ENCODE measurements at regions not wholly inside any gene's neighbourhood (a gene's known extent, or its start where the extent isn't known, plus 50 kb on each side); places are given as distances from the start of the nearest gene placed in this dataset.

DNA sequence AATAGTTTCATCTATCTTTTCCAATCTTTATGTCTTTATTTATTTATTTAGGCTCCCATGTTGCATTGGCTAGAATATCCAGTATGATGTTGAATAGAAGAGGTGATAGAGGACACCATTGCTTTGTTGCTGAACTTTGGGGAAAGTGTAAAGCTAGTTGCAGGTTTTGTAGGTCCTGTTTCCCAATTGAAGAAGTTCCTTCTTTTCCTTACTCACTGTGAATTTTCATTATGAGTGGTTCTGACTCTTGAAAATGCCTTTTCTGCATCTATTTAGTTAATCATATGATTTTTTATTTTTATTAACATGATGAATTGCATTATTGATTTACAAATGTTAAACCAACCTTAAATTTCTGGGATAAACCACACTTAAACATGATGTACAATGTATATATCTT, 58.9 kb upstream of the NR3C1 start:
- TF ChIP-seq, protein P1, sequence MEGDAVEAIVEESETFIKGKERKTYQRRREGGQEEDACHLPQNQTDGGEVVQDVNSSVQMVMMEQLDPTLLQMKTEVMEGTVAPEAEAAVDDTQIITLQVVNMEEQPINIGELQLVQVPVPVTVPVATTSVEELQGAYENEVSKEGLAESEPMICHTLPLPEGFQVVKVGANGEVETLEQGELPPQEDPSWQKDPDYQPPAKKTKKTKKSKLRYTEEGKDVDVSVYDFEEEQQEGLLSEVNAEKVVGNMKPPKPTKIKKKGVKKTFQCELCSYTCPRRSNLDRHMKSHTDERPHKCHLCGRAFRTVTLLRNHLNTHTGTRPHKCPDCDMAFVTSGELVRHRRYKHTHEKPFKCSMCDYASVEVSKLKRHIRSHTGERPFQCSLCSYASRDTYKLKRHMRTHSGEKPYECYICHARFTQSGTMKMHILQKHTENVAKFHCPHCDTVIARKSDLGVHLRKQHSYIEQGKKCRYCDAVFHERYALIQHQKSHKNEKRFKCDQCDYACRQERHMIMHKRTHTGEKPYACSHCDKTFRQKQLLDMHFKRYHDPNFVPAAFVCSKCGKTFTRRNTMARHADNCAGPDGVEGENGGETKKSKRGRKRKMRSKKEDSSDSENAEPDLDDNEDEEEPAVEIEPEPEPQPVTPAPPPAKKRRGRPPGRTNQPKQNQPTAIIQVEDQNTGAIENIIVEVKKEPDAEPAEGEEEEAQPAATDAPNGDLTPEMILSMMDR (IDR thresholded peaks at IDR 0.05), result no peak
- no peak for TF ChIP-seq POLR2A (IDR thresholded peaks at IDR 0.05)

Measured in heart left ventricle (tissue), 13 donors.